ENCODE measurements at regions not wholly inside any gene's neighbourhood (a gene's known extent, or its start where the extent isn't known, plus 50 kb on each side); places are given as distances from the start of the nearest gene placed in this dataset.

GRCh38 chr1:181430015-181430885 is 53.1 kb upstream of the CACNA1E start:
- DNase-seq, result no peak
